Gastrocnemius medialis (tissue), 4 donors: ENCODE measurements at regions not wholly inside any gene's neighbourhood (a gene's known extent, or its start where the extent isn't known, plus 50 kb on each side); places are given as distances from the start of the nearest gene placed in this dataset.

Experiments
- ATAC-seq, 2 donors: fragments of 150-250 bp; one replicate each; pipeline ENCODE4 v1.9.1; 2016
- DNase-seq, 2 donors: peaks; one replicate each; pipeline ENCODE4 v3.0.0-alpha.2; 2019
- H3K27ac ChIP-seq, 4 donors: fragments of 200-600 bp; sonication (generic); 1 replicate in 1 of 4; 2 replicates in 3 of 4; pipeline ENCODE4 v1.5.1; 2016 to 2018; ENCODE audit warnings: mild to moderate bottlenecking in 2 of 4, moderate library complexity in 1 of 4
- H3K27me3 ChIP-seq, 3 donors: fragments of 200-600 bp; sonication (generic) in 2 of 3; 1 replicate in 1 of 3; 2 replicates in 2 of 3; pipeline versions ENCODE4 v1.5.1 to v1.6.0; 2016 to 2019; ENCODE audit warnings: mild to moderate bottlenecking in 1 of 3, moderate library complexity in 1 of 3
- H3K36me3 ChIP-seq, 2 donors: fragments of 200-600 bp; sonication (generic) in 1 of 2; one replicate each; pipeline ENCODE4 v1.5.1; 2017 to 2018
- H3K4me1 ChIP-seq, 2 donors: fragments of 200-600 bp; sonication (generic) in 1 of 2; one replicate each; pipeline ENCODE4 v1.5.1; 2016 to 2017; ENCODE audit warnings: mild to moderate bottlenecking in 2 of 2
- H3K4me3 ChIP-seq, 4 donors: fragments of 200-600 bp; sonication (generic) in 3 of 4; 1 replicate in 1 of 4; 2 replicates in 3 of 4; pipeline ENCODE4 v1.5.1; 2016 to 2019; ENCODE audit warnings: mild to moderate bottlenecking in 2 of 4
- H3K9me3 ChIP-seq, 3 donors: fragments of 200-600 bp; sonication (generic) in 2 of 3; 1 replicate in 1 of 3; 2 replicates in 2 of 3; pipeline ENCODE4 v1.5.1; 2016 to 2019
- CTCF ChIP-seq, 5 experiments: fragments of 450-650 bp in 3 of 5; fragments of 200-600 bp in 2 of 5; sonication (generic) in 2 of 5; IDR thresholded peaks in 4 of 5; conservative IDR thresholded peaks in 1 of 5; 1 replicate in 4 of 5; 2 replicates in 1 of 5; pipeline ENCODE4 v1.5.1; 2016 to 2019; ENCODE audit warnings: antibody characterized with exemption in 5 of 5, mild to moderate bottlenecking in 3 of 5, moderate library complexity in 3 of 5
- POLR2A ChIP-seq, 2 donors: fragments of 450-650 bp; IDR thresholded peaks; one replicate each; pipeline ENCODE4 v1.6.1; 2017; ENCODE audit warnings: antibody characterized with exemption in 2 of 2, mild to moderate bottlenecking in 2 of 2, moderate library complexity in 2 of 2
- in situ Hi-C, 4 donors: fragments of 200-750 bp; cut with MboI; loops; one replicate each; pipeline versions ENCODE4 v1.15.0 to v1.8.0; 2017; ENCODE audit warnings: low sequenced_read_pairs in 4 of 4
- intact Hi-C: fragments of 100-400 bp; cut with DNase I; formaldehyde crosslinking; loops from one replicate; pipeline ENCODE4 v1.15.1; 2023; ENCODE audit warnings: low total_unique reads

- no peak for TF ChIP-seq POLR2A (IDR thresholded peaks at IDR 0.05)
- no peak for TF ChIP-seq CTCF (IDR thresholded peaks at IDR 0.05 in 4 of 5, conservative IDR thresholded peaks at IDR 0.05 in 1 of 5)
- no peaks in the 10 kb centered on the region for H3K9me3 ChIP-seq
- intact Hi-C loops (no loop called here), in situ Hi-C loops (no loop called here)
- H3K27me3 ChIP-seq, result no peaks in the 10 kb centered on the region
- no peak overlapping the region for H3K27ac ChIP-seq
- H3K36me3 ChIP-seq, result no peaks in the 10 kb centered on the region
- ATAC-seq (no peak), DNase-seq (no peak)
- H3K4me3 ChIP-seq, result no peak overlapping the region
- no peaks in the 10 kb centered on the region for H3K4me1 ChIP-seq
Measured at GRCh38 chrY:19899011-19899410, 154.5 kb upstream of the KDM5D start.

- H3K36me3 ChIP-seq, result no peaks in the 10 kb centered on the region
- H3K4me1 ChIP-seq, result no peaks in the 10 kb centered on the region
- TF ChIP-seq CTCF (IDR thresholded peaks at IDR 0.05 in 4 of 5, conservative IDR thresholded peaks at IDR 0.05 in 1 of 5) (no peak), POLR2A (IDR thresholded peaks at IDR 0.05) (no peak)
- DNase-seq (no peak), ATAC-seq (no peak)
- H3K4me3 ChIP-seq, result no peak overlapping the region
- no peaks in the 10 kb centered on the region for H3K9me3 ChIP-seq
- no peaks in the 10 kb centered on the region for H3K27me3 ChIP-seq
- intact Hi-C loops, result no loop called here
- in situ Hi-C loops, result no loop called here
- no peak overlapping the region for H3K27ac ChIP-seq
Measured at GRCh38 chrY:19892076-19892964, 147.8 kb upstream of the KDM5D start.

GRCh38 chrY:19882145-19882544 lies 137.6 kb upstream of the KDM5D start:
- no peak for TF ChIP-seq POLR2A (IDR thresholded peaks at IDR 0.05)
- no peak for TF ChIP-seq CTCF (IDR thresholded peaks at IDR 0.05 in 4 of 5, conservative IDR thresholded peaks at IDR 0.05 in 1 of 5)
- H3K9me3 ChIP-seq, result no peaks in the 10 kb centered on the region
- in situ Hi-C loops, result no loop called here
- no peaks in the 10 kb centered on the region for H3K27me3 ChIP-seq
- no peak overlapping the region for H3K27ac ChIP-seq
- intact Hi-C loops, result no loop called here
- H3K4me3 ChIP-seq, result no peak overlapping the region
- no peak for DNase-seq
- H3K36me3 ChIP-seq, result no peaks in the 10 kb centered on the region
- no peaks in the 10 kb centered on the region for H3K4me1 ChIP-seq
- no peak for ATAC-seq

DNA sequence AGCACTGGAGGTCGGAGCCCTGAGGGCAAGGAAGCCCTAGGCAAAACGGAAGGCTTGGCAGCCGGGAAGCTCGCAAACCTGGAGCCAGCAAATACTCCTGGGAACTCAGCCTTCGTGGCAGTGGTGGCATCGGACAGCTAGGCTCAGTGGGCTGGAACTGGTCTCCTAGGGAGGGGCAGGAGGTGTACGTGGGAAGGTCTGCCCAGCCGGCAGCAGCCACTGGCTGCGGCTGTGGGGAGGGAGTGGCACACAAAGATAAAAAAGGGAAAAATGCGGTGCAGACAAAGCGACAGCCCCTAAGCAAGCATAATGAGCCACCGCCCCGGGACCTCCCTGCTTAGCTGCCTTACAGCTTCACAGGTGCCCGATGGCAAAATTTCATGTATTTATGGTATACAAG lies 125.2 kb upstream of the KDM5D start:
- no peak for ATAC-seq
- Histone ChIP-seq H3K4me1 (no peaks in the 10 kb centered on the region), H3K36me3 (no peaks in the 10 kb centered on the region), H3K27ac (no peak overlapping the region), H3K27me3 (no peaks in the 10 kb centered on the region), H3K4me3 (no peak overlapping the region), H3K9me3 (no peaks in the 10 kb centered on the region)
- no peak for TF ChIP-seq POLR2A (IDR thresholded peaks at IDR 0.05)
- no peak for TF ChIP-seq CTCF (IDR thresholded peaks at IDR 0.05 in 4 of 5, conservative IDR thresholded peaks at IDR 0.05 in 1 of 5)
- in situ Hi-C loops, result no loop called here
- no peak for DNase-seq
- intact Hi-C loops, result no loop called here
